T47D (cell line): ENCODE measurements at regions not wholly inside any gene's neighbourhood (a gene's known extent, or its start where the extent isn't known, plus 50 kb on each side); places are given as distances from the start of the nearest gene placed in this dataset.
A peak's percentile ranks its signal among the peaks of the same experiment; 100 is the strongest.
"Not testable (repeated sequence)": the region's sequence is repeated elsewhere in the genome, so short reads cannot be mapped to it uniquely, and the experiment has no call there.

Source experiments
- DNase-seq, 2 experiments: peaks; one replicate each; pipeline versions ENCODE4 v3.0.0 to v3.0.0-alpha.2; 2011 to 2012; ENCODE audit warnings: low read depth in 1 of 2, low spot score in 1 of 2
- JUND ChIP-seq: IDR thresholded peaks from 2 replicates; pipeline ENCODE4 v1.6.1; 2012; ENCODE audit warnings: low read depth
- in situ Hi-C: cut with HindIII; loops from 2 replicates; pipeline ENCODE4 v1.10.0; 2016; ENCODE audit warnings: low sequenced_read_pairs, low pct_unique_long_range_greater_than_20kb

GRCh38 chr7:108659261-108659660 lies 89.6 kb downstream of the DNAJB9 start:
- no peak for TF ChIP-seq JUND
- in situ Hi-C loops = no loop called here
- DNase-seq = no peak

GRCh38 chr7:108659867-108660266 lies 90.2 kb downstream of the DNAJB9 start:
- TF ChIP-seq JUND = no peak
- in situ Hi-C loops = no loop called here
- no peak for DNase-seq

- no peak for TF ChIP-seq JUND
- peak in 1 of 2 experiments; percentile 20 for DNase-seq
- in situ Hi-C loops = no loop called here
Observed at GRCh38 chr7:108660465-108660864, 90.8 kb downstream of the DNAJB9 start.

- no peak; the same call in 1 of the 2 replicates for TF ChIP-seq JUND
- in situ Hi-C loops = no loop called here
- no peak for DNase-seq
Observed at GRCh38 chr7:108662783-108663362, 93.2 kb downstream of the DNAJB9 start.

GRCh38 chr7:108663701-108664100 lies 94.0 kb downstream of the DNAJB9 start:
- in situ Hi-C loops = no loop called here
- TF ChIP-seq JUND = no peak
- no peak for DNase-seq

- TF ChIP-seq JUND = no peak
- no peak for DNase-seq
- in situ Hi-C loops = no loop called here
Observed at GRCh38 chr7:108667216-108667615, 97.5 kb downstream of the DNAJB9 start.

GRCh38 chr7:108669958-108670357 lies 100.3 kb downstream of the DNAJB9 start:
- in situ Hi-C loops = no loop called here
- no peak for DNase-seq
- TF ChIP-seq JUND = no peak

- DNase-seq, in situ Hi-C loops: not testable (repeated sequence)
Observed at GRCh38 chr7:108673699-108674098, 104.0 kb downstream of the DNAJB9 start.

GRCh38 chr7:108684629-108685028 lies 115.0 kb downstream of the DNAJB9 start:
- in situ Hi-C loops = no loop called here
- no peak for DNase-seq
- TF ChIP-seq JUND = no peak

- in situ Hi-C loops = no loop called here
- TF ChIP-seq JUND = no peak
- DNase-seq = no peak
Observed at GRCh38 chr7:108686494-108686893, 116.8 kb downstream of the DNAJB9 start.

- no peak for DNase-seq
- TF ChIP-seq JUND = no peak
- in situ Hi-C loops = no loop called here
Observed at GRCh38 chr7:108697254-108697653, 127.6 kb downstream of the DNAJB9 start.

- TF ChIP-seq JUND = no peak
- DNase-seq = no peak
- in situ Hi-C loops = no loop called here
Observed at GRCh38 chr7:108711611-108712010, 141.9 kb downstream of the DNAJB9 start.

- in situ Hi-C loops = no loop called here
- DNase-seq = no peak
- no peak for TF ChIP-seq JUND
Observed at GRCh38 chr7:108716783-108717182, 147.1 kb downstream of the DNAJB9 start.

GRCh38 chr7:108717781-108718180 lies 148.1 kb downstream of the DNAJB9 start:
- in situ Hi-C loops = no loop called here
- no peak for DNase-seq

More at GRCh38 chr7:108717781-108718180, 148.1 kb downstream of the DNAJB9 start:
- no peak for TF ChIP-seq JUND
